Globus pallidus (tissue), 1 donor: ENCODE measurements at regions not wholly inside any gene's neighbourhood (a gene's known extent, or its start where the extent isn't known, plus 50 kb on each side); places are given as distances from the start of the nearest gene placed in this dataset.
"Not testable (repeated sequence)": the region's sequence is repeated elsewhere in the genome, so short reads cannot be mapped to it uniquely, and the experiment has no call there.

Experiments used
- DNase-seq: peaks from one replicate; pipeline ENCODE4 v3.0.0-alpha.2; 2015; ENCODE audit warnings: low spot score

- DNase-seq: not testable (repeated sequence)
Observed at GRCh38 chr5:71822065-71822464, 103.0 kb downstream of the CARTPT start.

- no peak for DNase-seq
Observed at GRCh38 chr5:71825992-71826391, 106.9 kb downstream of the CARTPT start.

DNA sequence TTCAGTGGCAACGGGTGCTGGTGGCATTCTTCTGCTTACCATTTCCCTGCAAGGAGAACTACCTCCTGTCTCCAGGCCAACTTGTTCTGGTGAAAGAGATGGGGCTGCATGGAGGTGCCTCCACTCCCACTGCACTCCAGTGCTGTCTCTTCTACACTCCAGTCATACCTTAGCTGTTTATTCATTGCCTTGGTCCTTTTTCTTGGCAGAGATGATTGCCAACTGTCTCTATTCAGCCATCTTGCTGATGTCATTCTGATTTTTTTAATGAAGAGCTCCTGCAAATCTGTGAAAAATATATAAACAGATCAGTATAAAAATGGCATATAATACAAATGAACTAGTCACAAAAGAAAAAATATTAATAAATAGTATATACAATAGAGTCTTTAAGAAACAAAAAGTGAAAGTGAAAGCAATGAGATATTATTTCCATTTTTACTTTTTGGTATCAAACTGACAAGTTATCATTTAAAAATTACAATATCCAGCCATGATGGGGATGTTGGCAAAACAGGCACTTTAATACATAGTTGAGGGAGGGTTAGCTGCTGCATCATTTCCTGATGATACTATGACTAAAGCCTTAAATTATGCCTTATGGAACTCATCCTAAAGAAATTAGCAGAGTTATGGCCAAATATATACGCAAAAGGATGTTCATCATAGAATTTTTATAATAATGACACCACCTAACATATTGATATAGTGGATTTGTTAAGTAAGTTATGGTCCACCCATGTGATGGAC is 109.4 kb downstream of the CARTPT start:
- no peak for DNase-seq

DNA sequence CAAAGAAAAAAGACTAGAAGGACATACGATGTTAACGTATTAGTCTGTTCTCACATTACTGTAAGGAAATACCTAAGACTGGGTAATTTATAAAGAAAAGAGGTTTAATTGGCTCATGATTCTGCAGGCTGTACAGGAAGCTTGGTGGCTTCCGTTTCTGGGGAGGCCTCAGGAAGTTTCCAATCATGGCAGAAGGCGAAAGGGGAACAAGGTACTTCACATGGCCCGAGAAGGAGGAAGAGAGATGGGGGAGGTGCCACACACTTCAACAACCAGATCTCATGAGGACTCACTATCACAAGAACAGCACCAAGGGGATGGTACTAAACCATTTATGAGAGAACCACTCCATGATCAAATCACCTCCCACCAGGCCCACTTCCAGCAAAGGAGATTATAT is 110.1 kb downstream of the CARTPT start:
- DNase-seq: no peak

GRCh38 chr5:71830681-71831539 is 111.8 kb downstream of the CARTPT start:
- DNase-seq: peak; percentile 53

DNA sequence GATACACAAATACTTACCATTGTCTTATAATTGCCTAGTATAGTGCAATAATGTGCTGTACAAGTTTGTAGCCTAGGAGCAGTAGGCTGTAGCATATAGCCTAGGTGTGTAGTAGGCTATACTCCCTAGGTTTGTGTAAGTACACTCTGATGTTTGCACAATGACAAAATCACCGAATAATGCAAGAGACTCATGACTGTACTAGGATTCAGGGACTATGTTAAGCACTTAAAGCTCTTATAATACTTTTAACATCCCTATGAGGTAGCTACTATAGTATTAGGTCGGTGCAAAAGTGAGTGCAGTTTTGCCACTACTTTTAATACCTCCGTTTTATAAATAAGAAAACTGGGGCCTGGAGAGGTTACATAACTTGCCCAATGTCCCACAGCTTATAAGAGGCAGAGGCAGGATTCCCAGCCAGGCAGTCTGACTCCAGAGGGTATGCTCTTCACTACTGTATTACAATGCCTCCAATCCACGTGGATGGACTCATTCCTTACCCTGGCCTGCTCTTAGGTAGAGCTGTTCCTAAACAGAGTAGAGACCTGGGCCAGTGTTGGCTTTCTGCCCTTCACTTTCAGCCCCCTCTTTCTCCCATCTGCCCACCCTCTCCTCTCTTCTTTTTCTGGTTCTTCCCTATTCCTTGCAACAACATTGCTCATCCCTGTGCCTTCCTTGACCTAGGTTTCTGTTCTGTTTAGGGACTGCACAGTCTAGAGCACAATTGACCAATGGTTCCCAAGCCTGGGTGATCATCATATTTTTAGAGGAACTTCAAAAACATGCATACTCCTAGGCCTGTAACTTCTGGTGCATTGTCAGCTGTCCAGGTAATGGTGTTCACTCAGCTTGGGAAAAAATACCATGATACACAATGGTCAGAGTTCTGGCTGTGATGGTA is 114.0 kb downstream of the CARTPT start:
- no peak for DNase-seq

DNA sequence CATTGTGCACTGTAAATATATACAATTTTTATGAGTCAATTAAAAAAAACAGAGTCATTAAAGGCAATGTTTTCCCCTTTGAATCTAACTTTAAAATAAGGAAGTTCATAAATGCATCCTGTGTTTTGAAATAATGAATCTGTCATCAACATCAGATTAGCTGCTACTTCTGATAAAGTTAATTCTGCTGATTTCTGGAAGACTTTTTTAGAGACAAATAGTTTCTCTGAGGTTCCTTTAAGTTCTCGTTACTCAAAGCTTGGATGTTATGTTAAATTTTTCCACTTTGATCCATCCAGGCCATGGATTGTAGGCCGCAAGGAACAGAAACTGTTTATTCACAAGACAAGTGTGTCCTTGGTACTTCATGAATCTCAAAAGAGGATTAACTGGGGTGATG is 115.5 kb downstream of the CARTPT start:
- DNase-seq: no peak

GRCh38 chr5:71836084-71836483 is 117.0 kb downstream of the CARTPT start:
- DNase-seq: no peak

DNA sequence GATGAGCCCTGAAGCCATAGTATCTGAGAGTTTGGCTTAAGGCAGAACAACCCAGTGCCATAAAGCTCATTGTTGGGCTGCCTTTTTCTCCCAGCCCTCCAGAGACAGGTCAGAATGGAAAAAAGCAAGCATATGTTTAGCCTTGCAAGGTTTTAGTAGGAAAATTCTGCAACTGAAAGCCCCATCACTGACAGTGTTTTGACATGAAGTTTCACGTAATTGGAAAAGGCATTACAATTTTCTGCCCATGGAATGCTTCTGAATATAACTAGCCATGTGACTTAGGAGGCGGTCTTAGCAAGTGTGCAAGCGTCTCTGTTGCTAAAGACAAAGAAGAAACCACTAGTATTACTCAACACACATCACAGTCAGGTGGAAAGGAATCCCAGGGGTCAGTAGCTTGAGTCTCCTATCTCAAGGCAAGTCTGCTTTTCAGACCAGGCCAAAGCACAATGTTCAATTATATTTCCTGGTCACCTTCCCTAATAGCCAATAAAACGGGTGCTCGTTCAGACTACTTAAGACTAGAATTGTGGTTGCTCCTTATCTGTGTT is 117.6 kb downstream of the CARTPT start:
- DNase-seq: no peak

- no peak for DNase-seq
Observed at GRCh38 chr5:71838286-71838685, 119.2 kb downstream of the CARTPT start.

DNA sequence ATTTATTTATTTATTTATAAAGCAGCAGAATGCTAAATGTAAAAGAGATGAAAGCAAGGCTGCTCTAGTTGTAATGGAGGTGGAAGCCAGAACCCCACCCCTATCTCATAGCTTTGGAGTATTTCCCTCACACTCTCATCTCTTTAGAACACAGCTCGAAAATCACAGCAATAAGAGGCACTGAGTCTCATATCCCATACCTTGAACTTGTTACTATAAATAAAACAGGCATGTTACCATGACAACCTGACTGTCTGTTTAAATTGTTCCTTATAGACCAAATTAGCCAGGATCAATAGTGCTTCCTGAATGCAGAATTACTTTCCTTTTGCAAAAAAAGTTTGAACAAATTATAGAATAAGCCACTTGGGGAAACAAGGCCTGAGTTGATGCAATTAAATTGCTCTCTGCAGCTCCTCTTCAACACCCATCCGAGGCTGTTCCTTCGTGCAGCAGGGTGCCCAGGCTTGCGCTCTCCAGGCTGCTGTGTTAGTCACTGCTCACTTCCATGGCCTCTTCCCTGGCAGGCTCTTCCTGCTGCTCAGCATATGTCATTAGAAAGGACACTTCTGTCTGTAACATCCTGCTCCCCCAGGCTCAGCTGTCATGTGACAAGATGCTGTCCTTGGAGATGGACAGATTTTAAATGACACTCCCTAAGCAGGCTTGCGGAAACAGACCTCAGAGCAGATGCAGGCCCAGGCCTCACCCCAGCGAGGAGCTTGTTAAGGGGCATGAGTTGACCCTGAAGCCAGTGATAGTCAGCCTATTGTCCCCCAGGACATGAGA is 120.2 kb downstream of the CARTPT start:
- DNase-seq: no peak

DNA sequence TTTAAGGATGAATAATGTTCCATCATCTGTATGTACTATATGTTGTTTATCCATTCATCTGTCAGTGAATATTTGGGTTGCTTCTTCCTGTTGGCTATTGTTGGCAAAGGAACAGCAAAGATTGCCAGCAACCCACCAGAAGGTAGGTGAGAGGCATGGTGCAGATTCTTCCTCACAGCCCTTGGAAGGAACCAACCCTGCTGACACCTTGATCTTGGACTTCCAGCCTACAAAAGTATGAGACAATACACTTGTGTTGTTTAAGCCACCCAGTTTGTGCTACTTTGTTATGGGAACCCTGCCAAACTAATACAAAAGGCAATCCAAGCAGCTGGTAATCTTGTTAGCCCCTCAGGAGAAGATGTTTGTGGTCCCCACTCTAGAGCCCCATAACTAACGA is 122.0 kb downstream of the CARTPT start:
- no peak for DNase-seq

DNA sequence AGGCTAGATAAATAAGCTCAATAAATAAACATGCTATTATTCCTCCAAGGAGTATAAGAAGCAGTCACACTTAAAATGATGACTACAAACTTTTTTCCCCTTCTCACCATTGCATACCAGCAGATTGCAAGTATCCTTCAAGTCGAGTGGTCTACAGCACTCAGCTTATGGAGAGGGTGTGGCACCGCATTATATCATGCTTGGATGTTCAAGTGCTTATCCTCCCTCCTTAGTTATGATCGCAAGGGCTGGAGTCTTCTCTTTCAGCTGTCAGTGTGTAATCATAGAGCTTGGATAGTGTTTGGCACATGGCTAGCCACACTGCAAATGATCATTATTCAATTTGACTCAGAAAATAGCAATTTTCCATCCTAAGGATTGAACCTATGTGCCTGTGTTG is 124.0 kb downstream of the CARTPT start:
- DNase-seq: no peak

- DNase-seq: no peak
Observed at GRCh38 chr5:71844862-71845261, 125.8 kb downstream of the CARTPT start.

DNA sequence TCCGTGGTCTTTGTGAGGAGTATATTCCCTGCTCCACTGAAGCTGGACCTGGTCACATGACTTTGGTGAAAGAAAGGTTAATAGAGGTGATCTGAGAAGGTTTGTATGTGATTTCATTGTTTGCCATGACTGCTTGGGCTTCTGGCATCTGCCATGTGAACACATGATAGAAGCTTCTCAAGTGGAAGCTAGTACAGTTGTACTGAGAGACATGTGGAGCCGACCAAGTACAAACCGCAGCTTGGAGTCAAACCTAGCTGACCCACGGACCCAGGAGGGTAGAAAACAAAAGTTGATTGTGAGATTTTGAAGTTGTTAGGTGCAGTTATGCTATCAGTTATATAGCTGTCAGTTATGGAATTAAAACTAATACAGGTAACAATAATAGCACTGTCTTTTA is 140.4 kb downstream of the CARTPT start:
- DNase-seq: no peak

DNA sequence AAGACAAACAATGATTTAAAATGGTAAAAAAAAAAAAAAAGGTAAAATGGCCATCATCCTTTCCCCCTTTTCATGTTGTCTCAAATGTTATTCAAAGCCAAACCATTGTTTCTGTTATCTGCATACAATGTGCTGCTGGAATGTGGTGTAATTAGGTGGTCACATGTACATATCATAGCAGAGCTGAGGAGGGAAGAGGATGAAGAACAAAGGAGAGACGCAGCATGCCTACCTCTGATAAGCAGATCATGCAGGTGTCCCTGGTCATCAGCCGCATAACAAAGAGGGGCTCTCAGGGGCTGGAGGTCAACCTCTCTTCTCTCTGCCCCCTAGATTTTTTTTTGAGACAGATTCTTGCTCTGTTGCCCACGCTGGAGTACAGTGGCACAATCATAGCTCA is 141.0 kb downstream of the CARTPT start:
- DNase-seq: no peak

- no peak for DNase-seq
Observed at GRCh38 chr5:71861682-71862081, 142.6 kb downstream of the CARTPT start.

DNA sequence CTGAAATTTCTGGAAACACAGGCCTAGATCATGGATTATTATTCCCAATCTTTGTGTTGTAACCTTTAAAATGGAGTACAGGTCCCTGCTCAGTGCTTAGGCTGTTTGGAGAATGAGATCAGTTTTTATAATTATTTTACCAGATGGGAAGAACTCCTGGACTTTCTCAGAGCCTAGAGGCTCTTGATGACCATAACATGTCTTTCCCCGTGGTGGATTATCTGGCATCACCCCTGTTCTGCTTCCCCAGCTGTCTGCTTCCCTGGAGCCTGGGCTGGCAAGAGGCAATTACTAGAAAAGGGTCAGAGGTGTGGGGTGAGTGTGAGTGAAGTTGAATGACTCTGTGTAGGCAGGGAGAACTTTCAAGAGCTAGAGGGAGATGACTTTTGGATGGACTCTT is 143.0 kb downstream of the CARTPT start:
- no peak for DNase-seq

DNA sequence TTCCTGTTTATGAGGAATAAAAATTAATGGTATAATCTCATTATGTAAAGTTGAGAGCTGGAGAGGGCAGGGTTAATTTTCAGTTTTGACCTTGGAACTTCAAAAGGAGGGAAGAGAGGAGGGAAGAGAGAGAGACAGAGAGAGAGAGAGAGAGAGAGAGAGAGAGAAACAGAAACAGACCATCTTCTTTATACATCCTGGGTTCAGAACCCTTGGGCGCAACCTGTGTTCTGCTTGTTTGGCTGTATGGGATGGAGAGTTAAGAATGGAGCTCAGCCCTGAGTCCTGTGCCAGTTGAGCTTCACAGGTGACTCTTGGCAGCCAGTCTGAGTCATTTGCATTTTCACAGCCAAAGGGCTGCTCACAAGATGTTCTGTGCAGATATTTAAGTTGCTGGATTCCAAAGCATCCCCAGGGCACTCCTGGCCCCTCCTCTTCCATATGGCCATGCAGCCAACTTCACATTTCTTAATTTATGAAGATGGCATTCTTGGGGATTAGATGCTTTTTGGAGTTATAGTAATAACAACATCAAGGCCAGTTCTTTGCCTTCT is 143.5 kb downstream of the CARTPT start:
- DNase-seq: no peak

DNA sequence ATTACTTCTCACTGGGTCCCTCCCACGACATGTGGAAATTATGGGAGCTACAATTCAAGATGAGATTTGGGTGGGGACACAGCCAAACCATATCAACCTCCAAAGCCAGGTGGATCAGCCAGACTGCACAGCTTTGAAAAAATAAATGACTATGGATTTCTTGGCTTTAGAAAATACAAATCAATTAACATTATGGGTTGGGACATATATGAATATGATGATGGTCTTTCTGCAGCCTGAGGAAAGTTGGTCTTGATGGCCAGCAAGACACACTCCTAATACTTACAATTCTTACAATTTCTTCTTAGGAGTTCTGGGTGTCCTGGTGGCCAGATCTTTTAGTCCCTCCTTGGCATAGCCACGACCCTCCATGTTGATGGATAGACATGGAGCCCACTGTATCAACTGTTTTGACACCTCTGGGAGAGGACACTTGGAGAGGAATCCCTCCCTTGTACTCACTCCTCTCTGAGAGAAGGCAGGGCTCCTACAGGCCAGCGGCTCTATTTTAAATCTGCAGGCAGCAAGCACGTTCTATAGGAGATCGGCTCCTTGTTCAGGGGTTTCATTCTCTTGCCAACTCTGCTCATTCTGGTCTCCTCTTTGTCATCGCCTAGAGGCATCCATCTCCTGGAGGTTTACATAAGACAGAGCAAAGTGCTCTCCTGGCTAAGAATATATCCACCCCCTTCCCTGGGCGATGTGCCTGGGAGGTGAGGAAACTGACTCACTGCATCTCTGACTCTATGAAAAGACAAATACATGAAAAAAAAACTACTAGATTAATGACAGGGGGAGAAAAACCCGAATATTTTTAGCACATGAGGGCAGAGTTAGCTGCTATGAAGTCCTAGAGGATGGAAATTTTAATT is 145.9 kb downstream of the CARTPT start:
- no peak for DNase-seq
